Retinal pigment epithelial cell (primary cell): ENCODE measurements at regions not wholly inside any gene's neighbourhood (a gene's known extent, or its start where the extent isn't known, plus 50 kb on each side); places are given as distances from the start of the nearest gene placed in this dataset.

Experiments
- DNase-seq: peaks from one replicate; pipeline ENCODE4 v3.0.0-alpha.2; 2010; ENCODE audit warnings: low read depth
- H3K4me3 ChIP-seq: 2 replicates; pipeline ENCODE4 v1.5.1; 2011; ENCODE audit warnings: mild to moderate bottlenecking, low read length, control low read depth, moderate library complexity
- TF ChIP-seq, protein P1 (sequence below): conservative IDR thresholded peaks from 2 replicates; pipeline ENCODE4 v1.5.1; 2011; ENCODE audit warnings: low read depth, low read length, control low read depth, inconsistent platforms

DNA sequence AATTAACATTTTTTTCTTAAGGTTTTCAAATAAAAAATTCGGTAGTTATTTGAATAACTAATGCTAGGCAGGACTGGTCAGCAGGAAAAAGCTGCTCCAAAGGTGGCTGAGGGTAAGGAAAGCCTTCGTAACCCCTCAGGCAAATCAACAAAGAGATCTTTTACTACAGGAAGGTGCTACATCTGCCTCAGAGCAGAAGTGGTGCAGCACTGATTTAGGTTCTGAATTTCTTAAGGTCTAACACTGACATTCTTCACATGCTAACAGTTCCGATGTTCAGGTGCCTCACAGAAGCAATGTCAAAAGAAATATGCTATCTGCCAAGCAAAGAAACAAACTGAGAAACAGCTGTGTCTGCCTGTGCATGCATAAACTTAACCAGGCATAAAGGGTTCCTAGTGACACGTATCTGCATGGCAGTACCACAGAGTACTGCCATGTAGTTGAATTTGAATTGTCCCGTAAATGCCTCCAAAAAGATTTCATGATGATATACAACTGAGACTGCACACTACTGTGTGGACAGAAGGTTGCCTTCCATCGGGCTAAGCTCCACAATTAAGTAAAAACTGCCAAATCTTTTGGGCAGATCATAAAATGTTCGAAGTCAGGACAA lies 275.0 kb upstream of the NSMCE3 start:
- DNase-seq = no peak
- TF ChIP-seq, protein P1, sequence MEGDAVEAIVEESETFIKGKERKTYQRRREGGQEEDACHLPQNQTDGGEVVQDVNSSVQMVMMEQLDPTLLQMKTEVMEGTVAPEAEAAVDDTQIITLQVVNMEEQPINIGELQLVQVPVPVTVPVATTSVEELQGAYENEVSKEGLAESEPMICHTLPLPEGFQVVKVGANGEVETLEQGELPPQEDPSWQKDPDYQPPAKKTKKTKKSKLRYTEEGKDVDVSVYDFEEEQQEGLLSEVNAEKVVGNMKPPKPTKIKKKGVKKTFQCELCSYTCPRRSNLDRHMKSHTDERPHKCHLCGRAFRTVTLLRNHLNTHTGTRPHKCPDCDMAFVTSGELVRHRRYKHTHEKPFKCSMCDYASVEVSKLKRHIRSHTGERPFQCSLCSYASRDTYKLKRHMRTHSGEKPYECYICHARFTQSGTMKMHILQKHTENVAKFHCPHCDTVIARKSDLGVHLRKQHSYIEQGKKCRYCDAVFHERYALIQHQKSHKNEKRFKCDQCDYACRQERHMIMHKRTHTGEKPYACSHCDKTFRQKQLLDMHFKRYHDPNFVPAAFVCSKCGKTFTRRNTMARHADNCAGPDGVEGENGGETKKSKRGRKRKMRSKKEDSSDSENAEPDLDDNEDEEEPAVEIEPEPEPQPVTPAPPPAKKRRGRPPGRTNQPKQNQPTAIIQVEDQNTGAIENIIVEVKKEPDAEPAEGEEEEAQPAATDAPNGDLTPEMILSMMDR = no peak
- H3K4me3 ChIP-seq = no peak overlapping the region

DNA sequence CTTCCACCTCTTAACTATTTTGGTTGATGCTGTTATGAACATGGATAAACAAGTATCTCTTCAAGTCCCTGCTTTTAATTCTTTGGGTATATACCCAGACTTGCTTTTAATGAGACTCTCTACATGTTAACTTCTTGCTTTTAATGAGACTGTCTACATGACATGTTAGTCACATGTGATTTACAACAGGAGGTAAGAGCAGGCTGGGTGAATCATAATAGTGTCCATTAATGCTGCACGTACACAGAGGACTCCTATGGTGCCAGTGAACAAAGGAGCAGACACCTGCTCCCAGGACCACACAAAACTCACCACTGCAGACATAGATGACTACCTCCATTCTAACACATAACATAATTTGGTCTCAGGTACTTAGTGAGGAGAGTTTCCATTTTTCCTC lies 273.4 kb upstream of the NSMCE3 start:
- TF ChIP-seq, protein P1 = no peak
- no peak overlapping the region for H3K4me3 ChIP-seq
- no peak for DNase-seq

DNA sequence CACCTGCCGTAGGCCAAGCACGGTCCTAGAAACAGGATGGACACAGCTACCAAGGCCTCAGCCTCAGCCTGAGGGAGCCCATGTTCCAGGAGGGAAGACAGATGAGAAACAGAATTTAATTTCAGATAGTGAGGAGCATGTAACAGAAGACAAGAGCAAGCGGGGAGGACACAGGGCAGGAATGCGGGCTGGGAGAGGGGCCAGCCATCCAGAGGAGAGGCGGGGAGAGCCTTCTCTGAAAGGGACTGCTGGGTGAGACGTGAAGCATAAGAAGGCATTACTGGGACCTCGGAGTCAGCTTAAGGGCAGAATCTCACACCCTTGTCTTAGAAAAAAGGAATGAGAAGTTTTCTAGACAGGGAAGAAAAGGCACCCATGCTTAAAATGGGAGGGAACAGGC lies 271.7 kb upstream of the NSMCE3 start:
- no peak overlapping the region for H3K4me3 ChIP-seq
- DNase-seq = no peak
- TF ChIP-seq, protein P1 = no peak

DNA sequence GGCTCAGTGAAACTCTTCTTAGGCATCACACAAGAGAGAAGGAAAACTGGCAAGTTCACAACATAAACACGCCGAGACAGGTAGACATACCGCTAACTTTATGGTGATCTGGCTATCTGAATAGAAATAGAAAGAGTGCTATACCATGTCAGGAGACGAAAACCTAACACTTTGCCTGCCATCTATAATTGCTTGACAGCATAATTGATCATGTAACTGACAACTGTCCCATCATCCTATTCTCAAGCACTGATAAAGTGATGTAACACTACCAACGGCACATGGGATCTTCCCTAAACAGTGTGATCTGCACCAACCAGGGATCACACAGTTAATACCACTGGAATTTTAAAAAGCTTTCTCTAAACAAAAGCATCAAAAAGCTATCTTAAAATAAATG lies 270.9 kb upstream of the NSMCE3 start:
- no peak for DNase-seq
- H3K4me3 ChIP-seq = no peak overlapping the region
- TF ChIP-seq, protein P1 = no peak

DNA sequence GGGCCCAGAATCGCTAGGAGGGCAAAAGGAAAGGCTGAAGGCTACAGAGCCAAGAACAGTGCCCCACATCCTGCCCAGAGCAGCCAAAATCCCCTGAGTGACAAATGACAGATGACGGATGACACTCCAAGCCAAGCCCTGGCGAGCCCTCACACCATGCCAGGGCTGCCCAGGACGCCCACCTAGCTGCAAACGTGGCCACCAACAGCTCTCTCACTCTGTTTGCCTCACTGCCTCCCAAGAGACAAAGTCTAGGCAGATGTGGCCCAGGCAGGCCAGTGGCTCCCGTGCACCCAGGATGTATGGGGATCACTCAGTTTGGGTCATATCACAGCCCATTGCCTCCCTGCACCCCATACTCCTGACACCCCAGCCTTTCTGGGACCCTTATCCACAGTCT lies 270.1 kb upstream of the NSMCE3 start:
- no peak for DNase-seq
- TF ChIP-seq, protein P1 = no peak

DNA sequence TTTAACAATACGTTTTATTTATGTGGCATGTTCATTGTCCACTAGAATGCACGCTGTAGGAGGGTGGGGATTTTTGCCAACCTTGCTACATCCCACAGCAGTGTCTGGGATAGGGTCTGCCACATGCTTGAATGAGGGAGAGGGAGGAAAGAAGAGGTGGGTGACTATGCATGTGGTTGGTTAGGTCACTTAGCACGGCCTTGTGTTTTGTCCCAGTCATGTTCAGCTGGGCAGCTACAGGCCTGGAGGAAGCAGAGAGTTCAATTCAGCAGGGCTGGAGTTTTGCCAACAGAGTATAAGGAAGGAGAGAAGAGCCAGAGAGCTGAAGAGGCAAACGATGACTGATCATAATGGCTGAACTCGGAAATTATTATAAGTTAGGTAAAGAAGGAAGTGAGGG lies 268.4 kb upstream of the NSMCE3 start:
- peak; percentile 26 for DNase-seq
- TF ChIP-seq, protein P1 = no peak
- no peak overlapping the region for H3K4me3 ChIP-seq

More for the DNA sequence above, 270.1 kb upstream of the NSMCE3 start:
- no peak overlapping the region for H3K4me3 ChIP-seq

DNA sequence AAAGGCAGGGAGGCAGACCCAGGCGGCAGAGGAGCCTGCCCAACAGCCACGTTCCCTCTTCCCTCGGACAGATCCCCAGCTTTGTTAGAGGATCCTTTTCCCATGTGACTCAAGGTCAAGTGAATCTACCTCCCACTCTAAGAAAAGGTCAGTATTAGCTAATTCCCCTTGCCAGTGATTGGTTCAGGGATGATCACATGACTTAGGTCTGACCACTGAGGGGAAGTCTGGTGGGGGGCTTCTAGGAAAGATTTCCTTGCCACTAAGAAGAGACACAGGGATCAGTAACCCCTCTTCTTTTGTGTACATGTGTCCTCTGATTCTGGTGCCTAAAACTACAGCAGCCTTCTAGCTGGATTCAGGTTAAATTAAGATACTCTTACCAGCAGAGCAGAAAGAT lies 266.3 kb upstream of the NSMCE3 start:
- H3K4me3 ChIP-seq = no peak overlapping the region
- TF ChIP-seq, protein P1 = no peak
- DNase-seq = no peak
